NCI-H1694 treated with DMSO at 0.1 percent for 48 hours (cell line): ENCODE measurements at regions not wholly inside any gene's neighbourhood (a gene's known extent, or its start where the extent isn't known, plus 50 kb on each side); places are given as distances from the start of the nearest gene placed in this dataset.
"Not testable (repeated sequence)": the region's sequence is repeated elsewhere in the genome, so short reads cannot be mapped to it uniquely, and the experiment has no call there.

Source experiments
- DNase-seq: peaks from one replicate; lab custom pipeline; 2025; lab: John Stamatoyannopoulos, UW

- no peak for DNase-seq
These were observed 114.1 kb downstream of the RAB38 start for GRCh38 chr11:88061111-88061510.

- DNase-seq, result no peak
These were observed 115.9 kb downstream of the RAB38 start for GRCh38 chr11:88059326-88059725.

GRCh38 chr11:88051396-88051795, 123.8 kb downstream of the RAB38 start:
- no peak for DNase-seq

GRCh38 chr11:88050247-88050646, 125.0 kb downstream of the RAB38 start:
- DNase-seq, result no peak

- not testable (repeated sequence) for DNase-seq
These were observed 130.0 kb downstream of the RAB38 start for GRCh38 chr11:88045288-88045687.

- DNase-seq, result not testable (repeated sequence)
These were observed 130.6 kb downstream of the RAB38 start for GRCh38 chr11:88044658-88045057.

GRCh38 chr11:88043149-88043548, 132.1 kb downstream of the RAB38 start:
- DNase-seq, result no peak

GRCh38 chr11:88042647-88043046, 132.6 kb downstream of the RAB38 start:
- no peak for DNase-seq

GRCh38 chr11:88042238-88042637, 133.0 kb downstream of the RAB38 start:
- no peak for DNase-seq

- no peak for DNase-seq
These were observed 133.6 kb downstream of the RAB38 start for GRCh38 chr11:88041679-88042078.

GRCh38 chr11:88040148-88040496, 135.1 kb downstream of the RAB38 start:
- DNase-seq, result no peak

GRCh38 chr11:88039476-88040147, 135.6 kb downstream of the RAB38 start:
- no peak for DNase-seq

GRCh38 chr11:88038063-88038462, 137.2 kb downstream of the RAB38 start:
- no peak for DNase-seq

GRCh38 chr11:88036701-88037100, 138.5 kb downstream of the RAB38 start:
- no peak for DNase-seq

- no peak for DNase-seq
These were observed 140.0 kb downstream of the RAB38 start for GRCh38 chr11:88035271-88035670.

- DNase-seq, result no peak
These were observed 157.6 kb downstream of the RAB38 start for GRCh38 chr11:88017666-88018065.

- DNase-seq, result peak; percentile 39
These were observed 158.7 kb downstream of the RAB38 start for GRCh38 chr11:88016392-88017170.

- DNase-seq, result no peak
These were observed 160.1 kb downstream of the RAB38 start for GRCh38 chr11:88015170-88015569.

GRCh38 chr11:88013508-88014065, 161.7 kb downstream of the RAB38 start:
- no peak for DNase-seq

GRCh38 chr11:88012456-88012855, 162.8 kb downstream of the RAB38 start:
- no peak for DNase-seq

GRCh38 chr11:87976009-87976408, 199.2 kb downstream of the RAB38 start:
- DNase-seq, result no peak

- no peak for DNase-seq
These were observed 200.4 kb downstream of the RAB38 start for GRCh38 chr11:87974797-87975196.

- no peak for DNase-seq
These were observed 203.1 kb downstream of the RAB38 start for GRCh38 chr11:87972133-87972532.
